Calu3 (cell line): ENCODE measurements at regions not wholly inside any gene's neighbourhood (a gene's known extent, or its start where the extent isn't known, plus 50 kb on each side); places are given as distances from the start of the nearest gene placed in this dataset.

Source experiments
- BruUV-seq: library from RNA; stranded (reverse); fragments of 400-500 nt; replicated peaks from 2 replicates; lab custom pipeline; 2021; lab: Mats Ljungman, UMichigan
- CTCF ChIA-PET: fragments of 300-600 bp; sonication (Branson Sonifier 250); formaldehyde crosslinking; loops from one replicate; lab custom pipeline; 2022; ENCODE audit warnings: antibody characterized with exemption; lab: Charles Lee
- DNase-seq: peaks from one replicate; pipeline ENCODE4 v3.0.0; 2022
- H3K27ac Mint-ChIP-seq: one replicate; pipeline ENCODE4 v1.8.0; 2022; ENCODE audit warnings: mixed read lengths; ENCODE audit not compliant: unreplicated experiment
- H3K27me3 Mint-ChIP-seq: one replicate; pipeline ENCODE4 v1.8.0; 2022; ENCODE audit warnings: mixed read lengths; ENCODE audit not compliant: unreplicated experiment
- H3K36me3 Mint-ChIP-seq: one replicate; pipeline ENCODE4 v1.8.0; 2022; ENCODE audit warnings: mild to moderate bottlenecking, moderate library complexity, mixed read lengths; ENCODE audit not compliant: insufficient read depth, unreplicated experiment
- H3K4me1 Mint-ChIP-seq: one replicate; pipeline ENCODE4 v1.8.0; 2022; ENCODE audit warnings: mild to moderate bottlenecking, low read depth, mixed read lengths; ENCODE audit not compliant: unreplicated experiment
- H3K4me3 Mint-ChIP-seq: one replicate; pipeline ENCODE4 v1.8.0; 2022; ENCODE audit warnings: mild to moderate bottlenecking, low read depth, moderate library complexity, mixed read lengths; ENCODE audit not compliant: unreplicated experiment
- H3K9me3 Mint-ChIP-seq: one replicate; pipeline ENCODE4 v1.8.0; 2022; ENCODE audit warnings: low read depth, mixed read lengths; ENCODE audit not compliant: unreplicated experiment
- CTCF ChIP-seq: fragments of 200-600 bp; IDR thresholded peaks from one replicate; pipeline ENCODE4 v1.8.0; 2022; ENCODE audit warnings: antibody characterized with exemption; ENCODE audit not compliant: unreplicated experiment
- intact Hi-C: fragments of 100-400 bp; cut with micrococcal nuclease; formaldehyde crosslinking; loops from one replicate; pipeline ENCODE4 v1.10.0; 2022; ENCODE audit not compliant: unreplicated experiment

DNA sequence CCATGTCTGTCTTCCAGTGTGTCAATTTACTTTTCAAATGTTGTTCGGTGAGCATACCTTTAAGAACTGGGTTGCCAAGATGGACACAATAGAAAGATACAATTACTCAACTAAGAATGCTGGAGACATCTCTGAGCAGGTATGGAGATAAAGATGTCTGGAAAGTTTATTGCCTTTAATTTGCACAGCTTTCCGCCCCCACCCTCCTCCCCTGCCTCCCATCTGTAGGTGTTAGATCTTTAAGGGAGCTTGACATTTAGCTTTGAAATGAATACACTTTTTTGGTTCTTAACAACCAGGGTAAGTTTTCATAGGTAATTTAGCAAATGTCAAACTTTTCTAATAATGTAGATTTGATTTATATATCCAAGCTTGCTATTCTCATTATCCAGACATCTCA lies 104.4 kb downstream of the BTBD3 start:
- H3K4me3 Mint-ChIP-seq, result no peak overlapping the region
- no TSS peak for BruUV-seq
- no peak for TF ChIP-seq CTCF
- H3K4me1 Mint-ChIP-seq, result no peaks in the 10 kb centered on the region
- no peaks in the 10 kb centered on the region for H3K9me3 Mint-ChIP-seq
- H3K27me3 Mint-ChIP-seq, result no peaks in the 10 kb centered on the region
- CTCF ChIA-PET, result no interaction called here
- intact Hi-C loops, result no loop called here
- no peak overlapping the region for H3K27ac Mint-ChIP-seq
- H3K36me3 Mint-ChIP-seq, result no peaks in the 10 kb centered on the region
- DNase-seq, result no peak

DNA sequence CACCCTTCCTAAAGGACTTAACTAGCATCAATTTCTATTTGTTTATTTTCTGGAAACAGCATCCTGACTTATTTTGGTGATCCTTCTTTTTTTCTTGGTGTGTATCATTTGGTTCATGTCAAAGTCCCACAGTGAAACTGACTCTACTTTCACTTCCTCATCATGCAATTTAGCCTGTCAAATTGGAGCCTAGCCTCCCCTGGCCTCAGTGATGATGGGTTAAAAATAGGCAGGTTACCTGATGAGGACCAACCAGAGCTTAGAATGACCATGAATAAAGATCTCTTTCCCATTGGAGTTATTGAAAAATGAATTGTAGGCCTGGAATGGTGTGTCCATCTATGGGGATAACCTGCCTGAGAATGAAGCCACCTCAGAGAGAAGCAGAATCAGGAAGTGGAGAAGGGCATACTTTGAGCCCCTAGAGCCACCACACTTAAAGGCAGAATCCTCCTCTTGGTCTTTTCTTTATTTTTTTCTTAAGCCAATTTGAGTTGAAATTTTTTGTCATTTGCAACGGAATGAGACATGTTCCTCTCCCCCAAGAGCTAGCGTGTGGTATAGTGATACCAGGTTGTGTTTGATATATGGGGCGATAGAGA lies 105.6 kb downstream of the BTBD3 start:
- intact Hi-C loops, result no loop called here
- H3K27me3 Mint-ChIP-seq, result no peaks in the 10 kb centered on the region
- DNase-seq, result no peak
- no peak overlapping the region for H3K4me3 Mint-ChIP-seq
- no peaks in the 10 kb centered on the region for H3K9me3 Mint-ChIP-seq
- CTCF ChIA-PET, result no interaction called here
- H3K27ac Mint-ChIP-seq, result no peak overlapping the region
- H3K36me3 Mint-ChIP-seq, result no peaks in the 10 kb centered on the region
- no TSS peak for BruUV-seq
- H3K4me1 Mint-ChIP-seq, result no peaks in the 10 kb centered on the region
- TF ChIP-seq CTCF, result no peak

- no peak for TF ChIP-seq CTCF
- Mint-ChIP-seq H3K4me3 (no peak overlapping the region), H3K27me3 (peaks cover 13% of the 10 kb centered on the region), H3K27ac (no peak overlapping the region), H3K36me3 (no peaks in the 10 kb centered on the region), H3K4me1 (no peaks in the 10 kb centered on the region), H3K9me3 (no peaks in the 10 kb centered on the region)
- CTCF ChIA-PET, result no interaction called here
- intact Hi-C loops, result no loop called here
- no peak for DNase-seq
- BruUV-seq, result no TSS peak
Measured at GRCh38 chr20:12028771-12029170, 111.1 kb downstream of the BTBD3 start.

DNA sequence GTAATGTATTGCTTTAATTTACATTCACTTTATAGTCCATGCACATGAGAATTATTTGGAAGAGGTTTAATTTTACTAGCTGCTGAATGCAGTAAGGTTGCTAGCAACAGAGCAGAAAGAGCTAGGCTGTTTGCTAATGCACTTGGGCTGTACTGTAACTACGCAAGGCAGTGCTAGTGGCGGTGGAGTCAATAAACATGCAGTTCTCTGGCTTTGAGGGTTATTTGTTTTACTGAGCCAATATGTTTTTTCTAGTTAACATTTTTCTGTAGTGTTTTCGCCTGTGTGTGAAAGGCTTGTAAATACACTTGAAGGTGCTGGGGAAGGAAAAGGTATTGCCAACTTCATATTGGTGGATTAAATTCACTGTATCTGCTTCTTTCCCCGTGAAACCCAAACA lies 112.8 kb downstream of the BTBD3 start:
- no peaks in the 10 kb centered on the region for H3K9me3 Mint-ChIP-seq
- H3K27ac Mint-ChIP-seq, result no peak overlapping the region
- no TSS peak for BruUV-seq
- no peaks in the 10 kb centered on the region for H3K36me3 Mint-ChIP-seq
- intact Hi-C loops, result no loop called here
- peaks cover 13% of the 10 kb centered on the region for H3K27me3 Mint-ChIP-seq
- TF ChIP-seq CTCF, result no peak
- H3K4me3 Mint-ChIP-seq, result no peak overlapping the region
- no peaks in the 10 kb centered on the region for H3K4me1 Mint-ChIP-seq
- DNase-seq, result no peak
- CTCF ChIA-PET, result no interaction called here
